Breast epithelium (tissue), 4 donors: ENCODE measurements at regions not wholly inside any gene's neighbourhood (a gene's known extent, or its start where the extent isn't known, plus 50 kb on each side); places are given as distances from the start of the nearest gene placed in this dataset.

Experiments used
- DNase-seq, 2 donors: peaks; one replicate each; pipeline ENCODE4 v3.0.0-alpha.2; 2019; ENCODE audit warnings: low spot score in 2 of 2
- H3K27ac ChIP-seq, 2 donors: fragments of 200-600 bp; sonication (generic) in 1 of 2; one replicate each; pipeline ENCODE4 v1.5.1; 2016 to 2019; ENCODE audit warnings: mild to moderate bottlenecking in 1 of 2
- H3K27me3 ChIP-seq, 2 donors: fragments of 200-600 bp; sonication (generic) in 1 of 2; one replicate each; pipeline versions ENCODE4 v1.5.1 to v1.6.0; 2017 to 2019; ENCODE audit warnings: control low read depth in 1 of 2, mild to moderate bottlenecking in 1 of 2
- H3K36me3 ChIP-seq: fragments of 200-600 bp; one replicate; pipeline ENCODE4 v1.5.1; 2019
- H3K4me1 ChIP-seq, 2 donors: fragments of 200-600 bp; sonication (generic); one replicate each; pipeline ENCODE4 v1.5.1; 2016 to 2019; ENCODE audit warnings: control low read depth in 1 of 2
- H3K4me3 ChIP-seq, 3 donors: fragments of 200-600 bp; sonication (generic); 1 replicate in 2 of 3; 2 replicates in 1 of 3; pipeline ENCODE4 v1.5.1; 2016 to 2019; ENCODE audit warnings: mild to moderate bottlenecking in 3 of 3, moderate library complexity in 2 of 3
- H3K9me3 ChIP-seq, 2 donors: fragments of 200-600 bp; sonication (generic) in 1 of 2; one replicate each; pipeline ENCODE4 v1.5.1; 2016 to 2019; ENCODE audit warnings: control low read depth in 1 of 2
- POLR2A ChIP-seq: fragments of 450-650 bp; IDR thresholded peaks from one replicate; pipeline ENCODE4 v1.6.1; 2016; ENCODE audit warnings: antibody characterized with exemption, mild to moderate bottlenecking, moderate library complexity
- POLR2AphosphoS5 ChIP-seq, 3 donors: sonication (generic); formaldehyde crosslinking; IDR thresholded peaks; one replicate each; pipeline ENCODE4 v1.6.1; 2017; ENCODE audit warnings: antibody characterized with exemption in 3 of 3
- intact Hi-C: fragments of 100-400 bp; cut with DNase I; formaldehyde crosslinking; loops from one replicate; pipeline ENCODE4 v1.15.1; 2023; ENCODE audit warnings: low total_unique reads
- TF ChIP-seq, protein P1 (sequence below), 3 donors: fragments of 450-650 bp; IDR thresholded peaks; one replicate each; pipeline ENCODE4 v1.5.1; 2016 to 2017; ENCODE audit warnings: antibody characterized with exemption in 3 of 3, mild to moderate bottlenecking in 3 of 3, moderate library complexity in 3 of 3

DNA sequence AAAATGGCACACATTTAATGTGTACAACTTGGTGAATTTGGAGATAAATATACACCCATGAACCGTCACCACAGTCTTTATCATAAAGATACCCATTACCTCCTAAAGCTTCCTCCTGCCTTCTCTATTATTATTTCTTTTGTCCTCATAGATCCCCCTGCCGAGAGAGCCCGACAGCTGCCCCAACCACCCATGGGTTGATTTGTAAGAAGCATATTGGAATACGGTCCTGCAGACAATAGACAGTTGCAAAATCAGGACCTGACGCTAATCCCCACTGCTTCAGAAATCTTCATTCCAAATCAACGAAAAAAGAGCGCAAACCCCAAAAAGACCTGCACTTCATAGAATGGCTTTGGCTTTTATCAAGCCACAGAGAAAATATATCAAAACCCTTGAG is 697.5 kb downstream of the SEMA5A start:
- no peaks in the 10 kb centered on the region for H3K9me3 ChIP-seq
- H3K36me3 ChIP-seq, result no peaks in the 10 kb centered on the region
- no peak overlapping the region for H3K27ac ChIP-seq
- DNase-seq, result no peak
- TF ChIP-seq POLR2A, result no peak
- TF ChIP-seq, protein P1, sequence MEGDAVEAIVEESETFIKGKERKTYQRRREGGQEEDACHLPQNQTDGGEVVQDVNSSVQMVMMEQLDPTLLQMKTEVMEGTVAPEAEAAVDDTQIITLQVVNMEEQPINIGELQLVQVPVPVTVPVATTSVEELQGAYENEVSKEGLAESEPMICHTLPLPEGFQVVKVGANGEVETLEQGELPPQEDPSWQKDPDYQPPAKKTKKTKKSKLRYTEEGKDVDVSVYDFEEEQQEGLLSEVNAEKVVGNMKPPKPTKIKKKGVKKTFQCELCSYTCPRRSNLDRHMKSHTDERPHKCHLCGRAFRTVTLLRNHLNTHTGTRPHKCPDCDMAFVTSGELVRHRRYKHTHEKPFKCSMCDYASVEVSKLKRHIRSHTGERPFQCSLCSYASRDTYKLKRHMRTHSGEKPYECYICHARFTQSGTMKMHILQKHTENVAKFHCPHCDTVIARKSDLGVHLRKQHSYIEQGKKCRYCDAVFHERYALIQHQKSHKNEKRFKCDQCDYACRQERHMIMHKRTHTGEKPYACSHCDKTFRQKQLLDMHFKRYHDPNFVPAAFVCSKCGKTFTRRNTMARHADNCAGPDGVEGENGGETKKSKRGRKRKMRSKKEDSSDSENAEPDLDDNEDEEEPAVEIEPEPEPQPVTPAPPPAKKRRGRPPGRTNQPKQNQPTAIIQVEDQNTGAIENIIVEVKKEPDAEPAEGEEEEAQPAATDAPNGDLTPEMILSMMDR (IDR thresholded peaks at IDR 0.05), result no peak
- no peak for TF ChIP-seq POLR2AphosphoS5 (IDR thresholded peaks at IDR 0.05)
- no peaks in the 10 kb centered on the region for H3K27me3 ChIP-seq
- intact Hi-C loops, result no loop called here
- H3K4me1 ChIP-seq, result no peaks in the 10 kb centered on the region
- no peak overlapping the region for H3K4me3 ChIP-seq

GRCh38 chr5:8848997-8849594 is 696.8 kb downstream of the SEMA5A start:
- no peaks in the 10 kb centered on the region for H3K4me1 ChIP-seq
- TF ChIP-seq POLR2AphosphoS5 (IDR thresholded peaks at IDR 0.05), result no peak
- TF ChIP-seq, protein P1 (IDR thresholded peaks at IDR 0.05), result no peak
- no peak for TF ChIP-seq POLR2A
- H3K36me3 ChIP-seq, result no peaks in the 10 kb centered on the region
- H3K4me3 ChIP-seq, result no peak overlapping the region
- no peak overlapping the region for H3K27ac ChIP-seq
- no peak for DNase-seq
- no peaks in the 10 kb centered on the region for H3K27me3 ChIP-seq
- intact Hi-C loops, result no loop called here
- H3K9me3 ChIP-seq, result no peaks in the 10 kb centered on the region

DNA sequence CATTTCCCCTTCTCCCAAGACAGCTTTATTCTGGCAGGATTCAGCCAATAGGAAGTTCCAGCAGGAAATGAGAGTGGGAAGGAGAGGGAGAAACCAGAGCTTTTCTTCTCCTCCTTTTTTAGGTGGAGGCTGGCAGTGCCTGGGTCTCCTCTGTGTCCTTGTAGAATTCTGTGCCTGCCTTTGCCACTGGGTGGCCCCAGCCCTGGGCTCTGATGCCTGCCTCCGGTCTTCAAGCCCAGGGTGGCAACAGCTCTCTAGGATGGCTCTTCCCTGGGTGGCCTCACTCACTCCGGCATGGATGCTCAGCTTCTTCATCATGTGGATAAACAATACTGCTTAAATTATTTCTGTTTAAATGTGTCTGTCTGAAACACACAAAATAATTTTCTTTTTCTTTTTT is 694.8 kb downstream of the SEMA5A start:
- intact Hi-C loops, result no loop called here
- TF ChIP-seq, protein P1 (IDR thresholded peaks at IDR 0.05), result no peak
- TF ChIP-seq POLR2A (no peak), POLR2AphosphoS5 (IDR thresholded peaks at IDR 0.05) (no peak)

GRCh38 chr5:8857051-8857450 is 688.8 kb downstream of the SEMA5A start:
- no peak for TF ChIP-seq POLR2AphosphoS5 (IDR thresholded peaks at IDR 0.05)
- no peak for TF ChIP-seq POLR2A
- TF ChIP-seq, protein P1 (IDR thresholded peaks at IDR 0.05), result no peak
- Histone ChIP-seq H3K9me3 (no peaks in the 10 kb centered on the region), H3K4me1 (no peaks in the 10 kb centered on the region), H3K27me3 (no peaks in the 10 kb centered on the region), H3K36me3 (no peaks in the 10 kb centered on the region), H3K4me3 (no peak overlapping the region), H3K27ac (no peak overlapping the region)
- DNase-seq, result no peak
- intact Hi-C loops, result no loop called here

More for the DNA sequence above, 694.8 kb downstream of the SEMA5A start:
- Histone ChIP-seq H3K4me3 (no peak overlapping the region), H3K27ac (no peak overlapping the region), H3K9me3 (no peaks in the 10 kb centered on the region), H3K27me3 (no peaks in the 10 kb centered on the region), H3K36me3 (no peaks in the 10 kb centered on the region), H3K4me1 (no peaks in the 10 kb centered on the region)
- DNase-seq, result no peak

GRCh38 chr5:8861764-8862163 is 684.1 kb downstream of the SEMA5A start:
- Histone ChIP-seq H3K4me3 (no peak overlapping the region), H3K9me3 (peaks cover 0 to 5% of the 10 kb centered on the region in 2 donors), H3K27me3 (no peaks in the 10 kb centered on the region), H3K36me3 (no peaks in the 10 kb centered on the region), H3K27ac (no peak overlapping the region), H3K4me1 (no peaks in the 10 kb centered on the region)
- TF ChIP-seq POLR2A (no peak), POLR2AphosphoS5 (IDR thresholded peaks at IDR 0.05) (no peak)
- TF ChIP-seq, protein P1 (IDR thresholded peaks at IDR 0.05), result no peak
- intact Hi-C loops, result no loop called here
- DNase-seq, result no peak
